NCI-H1092 (cell line): ENCODE measurements at regions not wholly inside any gene's neighbourhood (a gene's known extent, or its start where the extent isn't known, plus 50 kb on each side); places are given as distances from the start of the nearest gene placed in this dataset.

ENCODE experiments used
- DNase-seq: peaks from one replicate; lab custom pipeline; 2025; lab: John Stamatoyannopoulos, UW

DNA sequence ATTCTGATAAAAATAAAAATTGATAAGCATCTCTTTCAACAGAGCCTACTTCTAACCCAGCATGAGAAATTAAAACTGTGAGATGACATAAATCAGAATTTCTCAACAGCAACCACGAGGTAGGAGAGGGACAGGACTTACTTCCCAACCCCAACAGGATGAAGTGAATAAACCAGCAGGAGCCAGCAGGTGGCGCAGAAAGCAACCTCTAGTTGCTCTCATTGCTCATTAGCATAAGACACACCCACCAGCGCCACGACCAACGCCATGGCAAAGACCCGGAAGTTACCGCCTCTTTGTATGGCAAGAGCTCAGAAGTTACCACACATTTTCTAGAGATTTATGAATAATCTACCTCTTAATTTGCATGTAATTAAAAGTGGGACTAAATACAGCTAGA, 189.4 kb upstream of the CDH8 start:
- DNase-seq = peak; percentile 5

DNA sequence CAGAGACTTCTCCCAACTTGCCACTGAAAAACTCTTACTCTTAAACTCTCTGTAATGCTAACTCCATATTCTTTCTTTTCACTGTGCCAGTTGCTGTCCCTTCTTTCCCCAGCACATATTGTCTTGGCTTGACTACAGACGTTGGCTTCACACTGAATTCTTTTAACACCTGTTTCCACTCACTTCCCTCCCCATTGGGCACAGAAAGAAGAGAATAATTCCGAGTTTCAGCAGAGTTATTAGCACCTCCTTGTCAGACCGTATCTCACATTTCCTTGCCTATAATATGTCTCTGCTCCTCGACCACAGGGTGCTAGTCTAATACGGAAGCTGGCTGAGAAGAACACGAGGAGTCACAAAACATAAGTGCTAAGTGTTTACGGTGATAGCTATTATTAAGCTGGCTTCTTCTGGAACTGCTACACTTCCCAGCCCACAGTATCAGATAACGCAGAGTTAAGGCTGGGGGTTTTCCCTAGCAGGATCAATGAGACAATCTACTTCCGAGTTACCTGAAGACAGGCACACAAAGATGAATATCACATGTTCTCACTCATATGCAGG, 188.5 kb upstream of the CDH8 start:
- no peak for DNase-seq

DNA sequence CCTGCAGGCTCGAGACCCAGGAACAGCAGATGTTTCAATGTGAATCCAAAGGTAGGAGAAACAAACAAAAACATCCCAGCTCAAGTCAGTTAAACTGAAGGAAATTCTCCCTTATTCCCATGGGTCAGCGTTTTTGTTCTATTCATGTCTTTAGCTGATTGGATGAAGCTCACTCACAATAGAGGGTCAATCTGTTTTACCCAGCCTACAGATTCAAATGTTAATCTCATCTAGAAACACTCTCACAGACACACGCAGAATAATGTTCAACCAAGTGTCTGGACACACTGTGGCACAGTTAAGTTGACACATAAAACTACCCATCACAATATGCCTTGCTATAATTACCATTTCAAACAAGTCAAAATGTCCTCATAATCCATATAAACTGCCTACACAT, 180.6 kb upstream of the CDH8 start:
- DNase-seq = no peak

DNA sequence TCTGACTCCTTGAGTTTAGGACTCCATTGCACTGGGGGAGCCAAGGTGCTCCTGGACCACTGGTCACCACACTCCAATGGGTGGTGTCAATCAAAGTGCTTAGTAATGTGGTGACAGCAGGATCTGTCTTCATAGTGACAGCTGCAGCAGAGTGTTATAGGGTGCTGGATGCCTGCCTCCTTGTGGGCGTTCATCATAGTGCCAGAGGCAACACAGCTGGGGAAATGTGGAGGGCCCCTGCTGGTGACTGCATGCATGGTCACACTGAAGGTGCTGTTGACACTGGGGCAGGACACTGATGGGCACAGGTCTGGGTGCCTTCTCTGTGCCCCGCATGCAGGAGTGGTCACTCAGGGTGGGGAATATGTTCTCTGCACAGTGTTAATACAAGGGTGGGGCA, 177.5 kb upstream of the CDH8 start:
- DNase-seq = no peak

DNA sequence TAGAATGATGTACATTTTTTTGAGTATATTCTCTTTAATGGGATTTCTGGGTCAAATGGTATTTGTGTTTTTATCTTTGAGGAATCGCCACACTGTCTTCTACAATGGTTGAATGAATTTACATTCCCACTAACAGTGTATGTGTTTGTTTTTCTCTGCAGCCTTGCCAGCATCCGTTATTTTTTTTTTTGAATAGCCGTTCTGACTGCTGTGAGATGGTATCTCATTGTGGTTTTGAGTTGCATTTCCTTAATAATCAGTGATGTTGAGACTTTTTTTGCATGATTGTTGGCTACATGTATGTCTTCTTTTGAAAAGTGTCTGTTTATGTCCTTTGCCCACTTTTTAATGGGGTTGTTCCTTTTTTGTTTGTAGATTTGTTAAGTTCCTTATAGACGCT, 172.7 kb upstream of the CDH8 start:
- DNase-seq = no peak

DNA sequence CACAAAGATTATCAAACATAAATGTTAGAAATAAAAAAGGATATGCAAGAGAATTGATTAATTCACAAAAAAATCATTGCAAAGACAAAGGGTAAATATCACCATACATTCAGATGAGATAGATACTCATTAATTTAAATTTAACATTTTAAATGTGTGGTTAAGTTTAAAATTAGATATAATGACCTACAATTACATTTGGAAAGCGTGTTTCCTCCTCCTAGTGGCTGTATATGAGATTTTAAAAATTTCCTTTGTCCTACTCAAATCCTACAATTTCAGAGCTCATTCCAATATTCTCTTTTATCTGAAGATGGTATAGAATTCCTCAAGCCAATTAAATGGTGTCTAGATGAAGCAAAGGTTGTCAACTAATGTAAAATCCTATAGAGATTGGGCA, 169.2 kb upstream of the CDH8 start:
- no peak for DNase-seq

DNA sequence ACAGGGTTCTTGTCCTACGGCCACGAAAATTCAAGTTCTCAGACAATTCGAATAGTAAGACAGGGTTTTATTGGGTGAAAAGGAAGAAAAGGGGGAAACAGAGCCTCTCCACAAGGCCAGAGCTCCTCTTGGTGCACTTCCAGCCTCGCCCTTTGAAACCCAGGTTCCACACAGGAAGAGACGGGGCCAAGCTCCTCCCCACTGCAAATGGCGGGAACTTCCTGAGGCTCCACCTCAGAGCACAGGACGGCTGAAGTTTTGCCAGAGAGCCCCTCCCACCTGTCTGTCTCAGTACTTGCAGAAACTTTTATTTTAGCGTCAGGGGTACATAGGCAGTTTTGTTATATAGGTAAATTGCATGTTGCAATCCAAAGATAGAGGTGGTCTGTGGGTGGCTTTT, 165.7 kb upstream of the CDH8 start:
- DNase-seq = no peak

DNA sequence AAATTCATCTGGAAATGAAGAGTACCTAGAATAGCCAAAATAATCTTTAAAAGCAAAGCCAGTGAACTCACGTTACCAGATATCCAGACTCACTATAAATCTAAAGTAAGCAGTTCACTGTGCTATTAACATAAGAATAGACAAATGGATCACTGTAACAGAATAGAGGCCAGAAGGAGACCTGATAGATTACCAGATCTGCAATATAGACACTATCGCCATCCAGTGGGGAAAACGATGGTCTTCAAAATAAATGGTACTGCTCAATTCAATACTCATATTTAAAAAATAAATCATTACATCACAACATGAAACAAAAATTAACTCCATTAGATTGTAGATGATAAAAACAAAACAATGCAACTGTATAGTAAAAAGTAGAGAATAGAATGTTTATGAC, 158.6 kb upstream of the CDH8 start:
- no peak for DNase-seq

DNA sequence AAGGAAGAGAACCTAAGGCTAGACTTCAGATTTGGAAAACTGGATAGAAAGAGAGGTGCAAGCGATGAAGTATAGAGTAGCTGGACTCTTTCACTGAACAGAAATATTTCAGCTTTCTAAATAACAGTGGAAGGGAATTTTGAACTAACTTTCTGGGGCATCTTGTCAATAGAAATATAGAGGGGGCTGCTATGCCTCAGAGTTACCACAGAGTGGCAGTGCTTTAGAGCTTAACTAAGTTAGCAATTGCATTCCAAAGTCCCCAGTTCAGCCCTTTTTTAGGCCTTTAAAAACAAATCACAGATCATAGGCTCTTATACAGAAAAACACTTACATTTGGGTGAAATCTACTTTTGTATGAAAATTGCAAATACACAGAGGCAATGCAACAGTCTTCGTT, 154.2 kb upstream of the CDH8 start:
- DNase-seq = no peak

DNA sequence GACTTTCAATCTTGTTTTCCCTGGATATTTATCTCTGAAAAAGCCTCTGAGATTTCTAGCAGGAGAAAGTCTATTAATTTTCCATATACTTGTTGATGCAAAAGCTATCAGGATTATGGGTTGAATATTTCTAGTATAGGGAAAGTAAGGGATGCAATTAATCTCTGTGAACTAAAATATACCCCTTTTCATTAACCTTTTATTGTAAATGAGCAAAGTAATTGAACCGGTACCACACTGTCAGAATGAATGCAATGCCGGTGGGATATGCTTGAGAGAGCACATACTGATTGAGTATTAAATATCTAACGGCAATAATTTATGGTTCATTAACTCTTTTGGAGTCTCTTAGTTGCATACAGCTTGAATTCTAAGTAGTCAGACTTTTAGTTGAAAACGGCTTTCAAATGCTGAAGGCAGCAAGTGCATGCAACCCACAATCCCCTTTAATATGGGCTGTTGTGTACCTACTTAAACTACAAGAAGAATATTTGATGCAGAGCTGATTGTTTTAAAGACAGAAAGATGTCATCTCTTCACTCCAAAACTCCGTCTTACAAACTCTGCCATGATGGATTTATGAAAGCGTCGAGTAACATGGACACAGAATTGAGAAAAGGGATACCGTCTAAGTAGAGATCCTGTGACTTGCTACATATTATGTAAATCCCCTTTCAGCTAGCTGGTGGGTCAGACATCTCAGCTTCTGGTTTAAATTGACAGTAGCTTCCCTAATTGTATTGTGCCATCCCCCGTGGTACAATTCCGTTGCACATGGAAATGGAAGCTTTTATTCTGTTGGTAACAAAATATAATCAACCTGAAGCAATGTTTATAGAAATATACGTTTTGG, 141.3 kb upstream of the CDH8 start:
- DNase-seq = no peak

DNA sequence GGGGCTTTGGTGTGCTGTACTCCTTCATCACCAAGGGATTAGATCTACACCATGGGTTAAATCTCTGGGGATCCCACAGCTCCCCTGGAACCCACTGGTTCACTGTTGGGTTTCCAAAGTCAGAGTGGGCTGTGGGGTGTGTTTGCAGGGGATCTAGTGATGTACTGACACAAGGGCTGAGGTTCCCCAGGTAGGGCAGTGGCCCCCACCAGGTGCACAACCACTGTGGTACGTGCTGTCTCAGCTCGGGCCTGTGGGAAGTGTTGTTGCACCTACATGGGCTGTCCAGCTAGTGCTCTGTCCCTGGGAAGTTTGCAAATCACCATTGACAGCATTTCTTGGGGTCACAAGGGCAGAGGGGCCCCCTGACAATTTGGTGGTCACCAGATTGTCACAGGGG, 134.4 kb upstream of the CDH8 start:
- DNase-seq = no peak

DNA sequence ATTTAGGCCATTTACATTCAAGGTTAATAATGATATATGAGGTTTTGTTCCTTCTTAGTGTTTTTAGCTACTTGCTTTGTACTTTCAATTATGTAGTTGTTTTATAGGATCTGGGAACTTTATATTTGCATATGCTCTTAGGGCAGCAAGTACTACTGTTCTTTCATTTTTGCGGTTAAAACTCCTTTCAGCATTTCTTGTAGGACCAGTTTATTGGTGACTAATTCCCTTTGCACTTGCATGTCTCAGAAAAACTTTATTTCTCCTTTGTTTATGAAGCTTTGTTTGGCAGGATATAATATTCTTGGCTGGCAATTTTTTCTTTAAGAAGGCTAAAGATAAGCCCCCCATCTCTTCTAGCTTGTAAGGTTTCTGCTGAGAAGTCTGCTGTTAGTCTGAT, 131.3 kb upstream of the CDH8 start:
- DNase-seq = no peak

DNA sequence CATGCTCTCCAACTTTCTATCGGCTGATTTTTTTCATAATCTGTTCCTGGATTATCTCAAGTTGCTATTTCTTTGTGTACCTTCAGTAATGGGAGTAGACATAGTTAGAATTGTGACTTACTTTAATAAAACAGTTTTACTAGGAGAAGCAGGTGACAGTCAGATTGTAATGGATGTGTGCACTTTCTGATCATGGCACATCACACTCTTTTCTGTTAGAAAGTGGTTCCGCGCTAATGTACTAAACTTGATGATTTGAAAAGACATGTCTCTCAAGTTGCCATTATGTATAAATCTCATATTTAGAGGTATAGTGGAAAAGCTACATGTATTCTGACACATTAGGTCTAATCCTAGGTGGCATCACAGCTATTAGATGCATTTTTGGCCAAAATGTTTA, 121.3 kb upstream of the CDH8 start:
- no peak for DNase-seq

DNA sequence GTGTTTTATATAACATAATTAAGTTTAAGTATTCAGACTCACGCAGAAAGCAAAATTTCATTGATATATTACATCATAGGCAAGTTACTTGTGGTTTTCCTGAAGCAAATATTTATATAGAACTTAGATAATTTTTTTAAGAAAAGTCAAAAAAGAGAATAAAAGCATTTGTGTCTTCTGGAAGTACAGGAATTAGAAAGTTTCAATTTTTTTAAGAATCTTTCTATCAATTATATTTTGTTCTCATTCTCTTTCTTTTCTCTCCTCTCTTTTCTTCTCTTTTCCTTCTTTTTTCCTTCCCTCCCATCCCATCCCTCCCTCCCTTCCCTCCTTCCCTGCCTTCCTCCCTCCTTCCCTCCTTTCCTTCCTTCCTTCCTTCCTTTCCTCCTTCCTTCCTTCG, 120.7 kb upstream of the CDH8 start:
- no peak for DNase-seq

DNA sequence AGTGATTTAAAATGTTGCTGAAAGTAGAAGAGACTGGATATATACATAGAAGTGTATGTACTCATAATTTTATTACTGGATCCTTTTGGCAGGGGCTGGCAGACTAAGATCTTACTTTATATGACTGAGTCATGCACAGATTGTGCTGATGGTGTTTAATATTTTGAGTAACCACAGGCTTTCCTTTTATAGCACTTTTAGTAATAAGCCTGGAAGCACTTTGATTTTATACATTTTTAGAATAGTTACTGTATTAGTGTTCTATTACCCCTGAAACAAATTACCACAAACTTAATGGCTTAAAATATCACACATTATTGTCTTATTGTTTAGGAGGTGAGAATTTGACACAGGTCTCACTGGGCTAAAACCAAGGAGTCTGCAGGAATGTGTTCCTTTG, 113.4 kb upstream of the CDH8 start:
- DNase-seq = no peak

DNA sequence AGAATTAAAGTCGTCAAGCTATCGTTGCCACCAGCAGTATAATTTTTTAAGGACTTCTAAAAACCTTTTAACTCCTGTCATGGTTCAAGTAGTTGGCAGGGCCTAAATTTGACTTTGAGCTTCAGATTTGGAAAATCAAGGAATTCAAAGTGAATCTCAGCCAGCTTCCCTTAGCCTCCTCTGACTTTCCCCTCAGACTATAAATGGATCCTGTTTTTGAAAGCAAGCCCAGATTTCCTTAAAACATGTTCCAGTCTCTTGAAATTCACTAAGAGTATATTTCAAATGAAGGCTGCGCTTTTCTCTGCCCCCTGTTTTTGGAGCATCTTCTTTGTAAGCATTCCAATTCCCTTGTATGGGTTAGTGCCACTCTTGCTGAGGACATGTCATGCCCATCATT, 101.8 kb upstream of the CDH8 start:
- no peak for DNase-seq

DNA sequence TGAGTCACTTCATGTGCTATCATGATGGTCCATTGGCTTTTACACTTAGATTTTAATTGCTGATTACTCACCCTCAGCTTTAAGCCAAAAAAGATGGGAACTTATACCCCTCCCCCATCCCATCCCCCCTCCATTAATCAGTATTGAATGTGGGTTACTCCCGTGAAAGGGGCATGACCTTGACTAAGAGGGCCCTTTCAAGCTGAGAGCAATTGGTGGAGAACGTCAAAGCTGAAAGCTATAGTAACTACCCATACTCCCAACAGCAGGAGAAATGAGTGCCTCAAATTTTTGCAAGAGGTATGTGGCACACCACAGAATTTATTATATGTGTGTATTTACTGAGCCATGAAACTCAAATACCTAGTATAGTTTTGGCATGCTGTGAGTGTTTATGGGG, 99.7 kb upstream of the CDH8 start:
- no peak for DNase-seq

DNA sequence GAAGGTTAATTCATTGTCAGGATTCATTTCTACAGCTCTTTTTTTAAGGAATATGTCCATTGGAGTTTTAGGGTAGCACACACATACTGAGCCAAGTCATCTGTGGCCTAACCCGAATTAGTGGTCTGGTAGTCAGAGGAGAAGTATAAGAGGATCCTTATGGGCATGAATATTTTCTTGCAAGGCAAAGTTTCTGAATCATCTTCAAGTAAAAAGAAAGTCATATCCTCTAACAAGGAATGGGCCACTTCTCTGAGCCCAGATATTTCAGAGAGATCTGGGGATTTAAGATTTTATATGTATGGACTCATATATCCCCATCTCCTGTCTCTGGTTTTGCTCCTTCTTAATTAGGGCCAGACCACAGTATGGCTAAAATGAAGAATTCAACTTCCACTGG, 99.2 kb upstream of the CDH8 start:
- no peak for DNase-seq

DNA sequence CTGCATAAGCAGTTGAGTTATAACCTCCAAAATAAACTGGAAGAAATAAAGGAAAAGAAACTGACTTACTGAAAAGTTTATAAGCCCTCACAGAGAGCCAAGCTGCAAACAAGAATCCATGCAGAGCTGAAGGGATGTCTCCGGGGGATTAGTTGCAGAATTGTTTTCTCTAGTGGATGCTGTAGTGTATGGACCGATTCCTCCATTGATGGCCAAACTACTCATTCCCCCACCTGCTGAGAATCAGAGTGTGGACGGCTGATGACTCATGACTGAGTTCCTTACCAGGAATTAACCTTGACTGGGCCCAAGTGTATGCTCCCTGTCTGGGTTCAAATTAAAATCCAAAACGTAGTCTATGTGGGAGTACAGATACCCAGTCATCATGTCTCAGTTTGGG, 93.9 kb upstream of the CDH8 start:
- DNase-seq = no peak

DNA sequence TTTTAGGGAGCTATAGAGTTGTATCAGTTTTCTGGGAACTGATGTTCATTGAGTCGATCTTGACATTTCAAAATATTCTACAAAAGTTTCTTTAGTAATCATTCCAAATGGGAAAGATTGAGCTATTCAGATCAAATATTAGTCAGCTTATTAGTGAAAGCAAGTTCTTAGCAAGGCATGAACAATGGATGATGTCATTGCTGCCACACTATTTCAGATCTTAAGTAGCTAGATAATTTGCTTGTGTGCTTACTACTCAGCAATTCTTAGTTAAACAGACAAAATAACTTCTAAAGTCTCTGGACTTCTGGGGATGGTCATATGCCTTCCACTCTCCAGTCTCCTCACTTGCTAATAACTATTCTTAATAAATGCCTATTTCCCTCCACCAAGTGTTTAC, 69.0 kb upstream of the CDH8 start:
- DNase-seq = no peak

DNA sequence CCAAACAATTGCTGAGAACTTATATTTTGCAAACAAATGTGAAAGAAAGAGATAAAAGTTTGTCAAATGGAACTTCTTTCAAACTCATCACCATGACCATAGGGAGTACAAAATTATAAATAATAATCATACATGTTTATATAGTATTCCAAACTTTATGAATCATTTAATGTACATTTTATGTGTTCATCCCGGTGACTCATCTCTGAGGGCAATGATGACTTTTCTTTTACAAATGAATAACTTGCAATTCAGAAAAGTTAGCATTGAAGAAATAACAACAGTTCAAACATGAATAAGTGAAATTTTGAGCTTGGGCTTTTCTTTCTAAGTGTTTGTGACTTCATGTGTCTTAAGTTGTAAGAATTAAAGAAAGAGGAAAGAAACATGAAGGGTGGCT, 66.3 kb upstream of the CDH8 start:
- DNase-seq = no peak

DNA sequence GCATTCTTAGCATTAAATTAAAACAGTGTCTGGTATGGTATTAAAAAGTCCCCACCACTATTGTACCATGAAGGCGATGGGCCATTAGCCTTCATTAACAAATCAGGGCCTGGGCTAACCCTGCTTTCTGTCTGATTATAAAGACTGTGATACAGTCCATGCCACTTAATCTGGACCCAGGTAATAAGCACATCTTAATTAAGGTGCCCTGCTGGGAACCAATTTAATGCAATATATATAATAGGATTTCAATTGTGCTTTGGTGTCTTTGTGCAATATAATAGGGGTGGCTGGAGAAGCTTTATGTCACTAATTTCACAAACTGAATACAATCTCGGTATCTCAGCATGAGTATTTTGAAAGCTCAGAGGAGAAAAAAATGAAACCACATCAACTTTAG, 64.4 kb upstream of the CDH8 start:
- DNase-seq = no peak

DNA sequence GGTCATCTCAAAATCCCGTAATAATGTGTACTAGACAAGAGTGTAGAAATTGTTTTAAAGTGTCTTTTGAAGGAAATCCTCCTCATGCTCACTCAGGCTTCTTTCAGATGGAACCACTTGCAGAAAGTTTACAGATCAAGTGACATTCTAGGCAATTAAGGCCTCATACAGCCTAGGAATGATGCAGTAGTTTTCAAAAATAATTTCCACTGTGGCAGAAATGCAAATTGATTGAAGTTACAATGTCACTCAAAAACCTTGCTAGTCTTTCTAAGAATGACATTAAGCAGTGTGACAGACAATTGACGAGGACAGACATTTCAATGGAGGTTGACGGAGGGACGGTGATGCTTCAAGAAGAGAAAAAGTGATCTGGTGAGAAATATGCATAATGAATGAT, 53.5 kb upstream of the CDH8 start:
- DNase-seq = no peak

DNA sequence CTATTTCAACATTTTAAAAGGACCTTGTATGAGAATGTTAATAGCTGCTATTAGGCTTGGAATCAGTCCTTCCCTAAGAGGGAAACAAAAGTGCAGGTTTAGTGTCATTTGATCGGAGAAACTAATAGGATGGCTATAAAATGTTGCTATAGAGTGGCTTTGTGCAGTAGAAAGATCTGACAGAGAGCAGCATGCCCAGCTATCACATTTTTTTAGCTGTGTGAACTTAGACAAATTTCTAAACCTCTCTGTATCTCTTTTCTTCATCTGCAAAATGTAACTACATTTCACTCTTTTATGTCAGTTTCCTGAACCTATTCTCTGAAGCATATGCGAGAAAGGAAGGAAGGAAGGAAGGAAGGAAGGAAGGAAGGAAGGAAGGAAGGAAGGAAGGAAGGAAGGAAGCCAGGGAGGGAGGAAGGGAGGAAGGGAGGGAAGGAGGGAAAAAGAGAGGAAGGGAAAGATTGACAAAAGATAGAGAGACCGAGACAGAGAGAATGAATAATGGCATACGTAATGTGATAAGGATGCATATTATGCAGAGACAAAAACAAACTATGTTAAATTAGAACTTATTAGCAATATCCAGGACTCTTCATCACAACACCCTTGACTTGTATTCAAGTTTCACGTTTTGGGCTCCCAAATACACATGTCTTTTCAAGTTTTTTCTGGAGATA, 52.6 kb upstream of the CDH8 start:
- no peak for DNase-seq
